ENCODE measurements at regions not wholly inside any gene's neighbourhood (a gene's known extent, or its start where the extent isn't known, plus 50 kb on each side); places are given as distances from the start of the nearest gene placed in this dataset.

- no peak for DNase-seq (ENCODE audit: low read depth in 3 of 3, low spot score in 1 of 3)
Measured at GRCh38 chr17:79524213-79525187, 86.4 kb downstream of the RBFOX3 start.

GRCh38 chr17:79522414-79522813 lies 88.4 kb downstream of the RBFOX3 start:
- no peak for DNase-seq (ENCODE audit: low read depth in 3 of 3, low spot score in 1 of 3)

- no peak for DNase-seq (ENCODE audit: low read depth in 3 of 3, low spot score in 1 of 3)
Measured at GRCh38 chr17:79521225-79521624, 89.6 kb downstream of the RBFOX3 start.

GRCh38 chr17:79520167-79521165 lies 90.4 kb downstream of the RBFOX3 start:
- no peak for DNase-seq (ENCODE audit: low read depth in 3 of 3, low spot score in 1 of 3)

- no peak for DNase-seq (ENCODE audit: low read depth in 3 of 3, low spot score in 1 of 3)
Measured at GRCh38 chr17:79519601-79520000, 91.2 kb downstream of the RBFOX3 start.

GRCh38 chr17:79518585-79519523 lies 92.0 kb downstream of the RBFOX3 start:
- DNase-seq (ENCODE audit: low read depth in 3 of 3, low spot score in 1 of 3), result no peak

GRCh38 chr17:79517827-79518584 lies 92.8 kb downstream of the RBFOX3 start:
- DNase-seq (ENCODE audit: low read depth in 3 of 3, low spot score in 1 of 3), result no peak

GRCh38 chr17:79515646-79516571 lies 94.9 kb downstream of the RBFOX3 start:
- DNase-seq (ENCODE audit: low read depth in 3 of 3, low spot score in 1 of 3), result no peak

GRCh38 chr17:79515110-79515509 lies 95.7 kb downstream of the RBFOX3 start:
- no peak for DNase-seq (ENCODE audit: low read depth in 3 of 3, low spot score in 1 of 3)

- no peak for DNase-seq (ENCODE audit: low read depth in 3 of 3, low spot score in 1 of 3)
Measured at GRCh38 chr17:79513820-79514535, 96.9 kb downstream of the RBFOX3 start.

- no peak for DNase-seq (ENCODE audit: low read depth in 3 of 3, low spot score in 1 of 3)
Measured at GRCh38 chr17:79513206-79513605, 97.6 kb downstream of the RBFOX3 start.

- DNase-seq (ENCODE audit: low read depth in 3 of 3, low spot score in 1 of 3), result no peak
Measured at GRCh38 chr17:79511471-79511870, 99.4 kb downstream of the RBFOX3 start.

- no peak for DNase-seq (ENCODE audit: low read depth in 3 of 3, low spot score in 1 of 3)
Measured at GRCh38 chr17:79510071-79510470, 100.8 kb downstream of the RBFOX3 start.

- no peak for DNase-seq (ENCODE audit: low read depth in 3 of 3, low spot score in 1 of 3)
Measured at GRCh38 chr17:79509490-79509889, 101.4 kb downstream of the RBFOX3 start.

- DNase-seq (ENCODE audit: low read depth in 3 of 3, low spot score in 1 of 3), result no peak
Measured at GRCh38 chr17:79509008-79509407, 101.8 kb downstream of the RBFOX3 start.

GRCh38 chr17:79508291-79508716 lies 102.5 kb downstream of the RBFOX3 start:
- DNase-seq (ENCODE audit: low read depth in 3 of 3, low spot score in 1 of 3), result no peak

GRCh38 chr17:79506955-79507354 lies 103.9 kb downstream of the RBFOX3 start:
- DNase-seq (ENCODE audit: low read depth in 3 of 3, low spot score in 1 of 3), result no peak
